ENCODE measurements at regions not wholly inside any gene's neighbourhood (a gene's known extent, or its start where the extent isn't known, plus 50 kb on each side); places are given as distances from the start of the nearest gene placed in this dataset.

GRCh38 chr5:60529001-60529400, 171.0 kb downstream of the DEPDC1B start:
- TF ChIP-seq, protein P1, sequence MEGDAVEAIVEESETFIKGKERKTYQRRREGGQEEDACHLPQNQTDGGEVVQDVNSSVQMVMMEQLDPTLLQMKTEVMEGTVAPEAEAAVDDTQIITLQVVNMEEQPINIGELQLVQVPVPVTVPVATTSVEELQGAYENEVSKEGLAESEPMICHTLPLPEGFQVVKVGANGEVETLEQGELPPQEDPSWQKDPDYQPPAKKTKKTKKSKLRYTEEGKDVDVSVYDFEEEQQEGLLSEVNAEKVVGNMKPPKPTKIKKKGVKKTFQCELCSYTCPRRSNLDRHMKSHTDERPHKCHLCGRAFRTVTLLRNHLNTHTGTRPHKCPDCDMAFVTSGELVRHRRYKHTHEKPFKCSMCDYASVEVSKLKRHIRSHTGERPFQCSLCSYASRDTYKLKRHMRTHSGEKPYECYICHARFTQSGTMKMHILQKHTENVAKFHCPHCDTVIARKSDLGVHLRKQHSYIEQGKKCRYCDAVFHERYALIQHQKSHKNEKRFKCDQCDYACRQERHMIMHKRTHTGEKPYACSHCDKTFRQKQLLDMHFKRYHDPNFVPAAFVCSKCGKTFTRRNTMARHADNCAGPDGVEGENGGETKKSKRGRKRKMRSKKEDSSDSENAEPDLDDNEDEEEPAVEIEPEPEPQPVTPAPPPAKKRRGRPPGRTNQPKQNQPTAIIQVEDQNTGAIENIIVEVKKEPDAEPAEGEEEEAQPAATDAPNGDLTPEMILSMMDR (IDR thresholded peaks at IDR 0.05) = no peak
- TF ChIP-seq POLR2A (IDR thresholded peaks at IDR 0.05) = no peak
- Histone ChIP-seq H3K36me3 (no peaks in the 10 kb centered on the region), H3K27ac (peak overlapping the region in 1 of 4 donors; percentile 28), H3K9me3 (no peaks in the 10 kb centered on the region), H3K27me3 (no peaks in the 10 kb centered on the region), H3K4me1 (peaks cover 0 to 3% (median 0%) of the 10 kb centered on the region in 3 donors), H3K4me3 (no peak overlapping the region)
- 49 to 53% methylated on average over 2 of the region's 2 CpGs for WGBS, 2 donors
- intact Hi-C loops (cut with DNase I) = no loop called here
- no peak for DNase-seq

- 53 to 75% methylated on average over 5 of the region's 5 CpGs for WGBS, 2 donors
- no peaks in the 10 kb centered on the region for H3K27me3 ChIP-seq
- no peaks in the 10 kb centered on the region for H3K36me3 ChIP-seq
- no peak overlapping the region for H3K4me3 ChIP-seq
- TF ChIP-seq, protein P1 (IDR thresholded peaks at IDR 0.05) = no peak
- no peak for TF ChIP-seq POLR2A (IDR thresholded peaks at IDR 0.05)
- DNase-seq = no peak
- intact Hi-C loops (cut with DNase I) = no loop called here
- no peak overlapping the region for H3K27ac ChIP-seq
- H3K9me3 ChIP-seq = no peaks in the 10 kb centered on the region
- peaks cover 0 to 3% (median 0%) of the 10 kb centered on the region in 3 donors for H3K4me1 ChIP-seq
Measured at GRCh38 chr5:60527072-60527471, 172.9 kb downstream of the DEPDC1B start.

DNA sequence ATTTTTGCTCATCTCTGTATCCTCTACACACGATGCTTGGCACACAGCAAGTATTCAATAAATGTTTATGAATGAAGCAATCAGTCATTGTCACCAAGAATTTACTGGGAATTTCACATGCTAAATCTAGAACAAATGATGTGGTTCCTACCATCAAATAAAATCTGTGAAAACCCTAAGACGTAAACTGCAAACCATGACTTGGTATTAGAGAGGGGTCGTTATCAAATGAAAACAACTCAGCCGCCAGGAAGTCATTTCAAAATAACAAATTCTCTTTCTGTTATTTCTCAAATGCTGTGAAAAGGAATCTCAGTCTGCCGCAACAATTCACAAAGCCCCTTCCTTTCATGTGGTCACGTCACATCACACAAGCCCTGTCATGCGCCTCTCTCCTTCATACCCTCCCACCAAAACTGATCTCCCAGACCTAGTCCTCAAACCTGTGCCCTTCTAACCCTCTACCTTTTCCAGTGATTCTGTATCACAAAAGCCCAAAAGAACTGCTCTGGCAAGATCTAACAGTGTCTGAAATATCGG, 173.6 kb downstream of the DEPDC1B start:
- H3K4me3 ChIP-seq = no peak overlapping the region
- WGBS, 2 donors = 47 to 55% methylated on average over 8 of the region's 8 CpGs
- DNase-seq = no peak
- H3K4me1 ChIP-seq = peaks cover 0 to 8% (median 4%) of the 10 kb centered on the region in 3 donors
- H3K27ac ChIP-seq = no peak overlapping the region
- H3K9me3 ChIP-seq = no peaks in the 10 kb centered on the region
- no peaks in the 10 kb centered on the region for H3K27me3 ChIP-seq
- no peaks in the 10 kb centered on the region for H3K36me3 ChIP-seq
- TF ChIP-seq, protein P1 (IDR thresholded peaks at IDR 0.05) = no peak
- no peak for TF ChIP-seq POLR2A (IDR thresholded peaks at IDR 0.05)
- intact Hi-C loops (cut with DNase I) = no loop called here

- no peak for DNase-seq
- Histone ChIP-seq H3K4me1 (peaks cover 0 to 30% (median 7%) of the 10 kb centered on the region in 3 donors), H3K36me3 (no peaks in the 10 kb centered on the region), H3K4me3 (peak overlapping the region in 1 of 4 donors; percentile 15), H3K27me3 (no peaks in the 10 kb centered on the region), H3K27ac (peak overlapping the region in 2 of 4 donors; percentile 44 to 65), H3K9me3 (no peaks in the 10 kb centered on the region)
- intact Hi-C loops (cut with DNase I) = no loop called here
- WGBS, 2 donors = 59 to 71% methylated on average over 4 of the region's 4 CpGs
- TF ChIP-seq, protein P1 (IDR thresholded peaks at IDR 0.05) = no peak
- TF ChIP-seq POLR2A (IDR thresholded peaks at IDR 0.05) = no peak
Measured at GRCh38 chr5:60522292-60522905, 177.6 kb downstream of the DEPDC1B start.

DNA sequence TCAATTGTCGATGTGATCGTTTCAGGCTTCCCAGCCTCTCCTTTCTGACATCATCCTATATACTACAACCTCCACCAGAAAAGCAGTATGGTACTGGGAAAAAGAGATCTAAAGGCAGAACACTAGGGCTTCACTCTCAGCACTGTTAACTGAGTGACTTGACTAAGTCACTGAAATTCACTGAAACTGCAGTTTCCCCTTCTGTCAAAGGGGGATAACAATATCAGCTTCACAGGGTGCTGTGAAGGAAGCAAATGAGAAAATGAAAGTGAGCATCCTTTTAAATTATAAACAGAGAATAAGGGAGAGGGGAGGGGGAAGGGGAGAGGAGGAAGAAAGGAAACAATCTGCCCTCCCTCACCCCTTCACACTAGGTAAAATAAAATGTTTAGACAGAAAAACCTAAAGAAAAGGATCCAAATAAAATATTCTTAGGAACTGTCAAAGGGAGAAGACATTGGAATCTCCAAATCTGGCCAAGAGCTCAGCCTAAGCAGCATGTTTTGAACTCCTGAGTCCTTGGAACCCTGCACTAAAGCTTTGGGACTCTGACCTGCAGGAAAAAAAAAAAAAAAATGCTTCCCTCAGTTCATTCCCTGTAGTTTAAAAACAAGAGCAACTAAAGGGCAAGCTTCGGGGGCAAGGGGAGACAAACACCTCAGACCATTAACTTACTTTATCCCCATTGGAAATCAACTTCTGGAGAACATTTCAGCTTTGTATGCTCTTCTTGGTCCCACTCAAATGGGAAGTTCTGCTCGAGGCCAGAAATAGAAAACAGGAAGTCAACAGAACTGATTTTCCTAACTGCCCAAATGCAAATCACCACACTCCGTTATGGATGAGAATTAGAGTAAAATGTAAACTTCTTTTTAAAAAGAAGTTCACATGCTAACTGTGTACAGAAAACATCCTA, 178.3 kb downstream of the DEPDC1B start:
- 53 to 69% methylated on average over 5 of the region's 5 CpGs for WGBS, 2 donors
- DNase-seq = no peak
- intact Hi-C loops (cut with DNase I) = no loop called here
- Histone ChIP-seq H3K27ac (peak overlapping the region in 3 of 4 donors; percentile 44 to 82 (median 65)), H3K4me1 (peaks cover 0 to 30% (median 7%) of the 10 kb centered on the region in 3 donors), H3K27me3 (no peaks in the 10 kb centered on the region), H3K4me3 (peak overlapping the region in 1 of 4 donors; percentile 15), H3K9me3 (no peaks in the 10 kb centered on the region), H3K36me3 (no peaks in the 10 kb centered on the region)
- no peak for TF ChIP-seq POLR2A (IDR thresholded peaks at IDR 0.05)
- TF ChIP-seq, protein P1 (IDR thresholded peaks at IDR 0.05) = no peak
